ENCODE measurements at regions not wholly inside any gene's neighbourhood (a gene's known extent, or its start where the extent isn't known, plus 50 kb on each side); places are given as distances from the start of the nearest gene placed in this dataset.
A peak's percentile ranks its signal among the peaks of the same experiment; 100 is the strongest.

- no peaks in the 10 kb centered on the region for H3K4me1 ChIP-seq
- no peak for TF ChIP-seq POLR2A (IDR thresholded peaks at IDR 0.05)
- no peak for TF ChIP-seq CTCF (IDR thresholded peaks at IDR 0.05)
- TF ChIP-seq POLR2AphosphoS5 (IDR thresholded peaks at IDR 0.05): no peak
- no peaks in the 10 kb centered on the region for H3K9me3 ChIP-seq
- no peak for DNase-seq (ENCODE audit: low spot score in 2 of 2)
- intact Hi-C loops (cut with DNase I; ENCODE audit: low total_unique reads): loop anchor here (2.0 kb wide), 1 partner anchor 40 kb away; no protein-coding TSS in a partner anchor
- no peak overlapping the region for H3K27ac ChIP-seq
- H3K36me3 ChIP-seq: no peaks in the 10 kb centered on the region
- H3K27me3 ChIP-seq: no peaks in the 10 kb centered on the region
- no peak overlapping the region for H3K4me3 ChIP-seq
These were observed 186.1 kb upstream of the EEA1 start for GRCh38 chr12:93115198-93115601.

GRCh38 chr12:93115646-93116045 is 186.6 kb upstream of the EEA1 start:
- TF ChIP-seq POLR2AphosphoS5 (IDR thresholded peaks at IDR 0.05) (no peak), CTCF (IDR thresholded peaks at IDR 0.05) (no peak), POLR2A (IDR thresholded peaks at IDR 0.05) (no peak)
- no peaks in the 10 kb centered on the region for H3K9me3 ChIP-seq
- H3K27ac ChIP-seq: no peak overlapping the region
- intact Hi-C loops (cut with DNase I; ENCODE audit: low total_unique reads): loop anchor here (2.0 kb wide), 1 partner anchor 39 kb away; no protein-coding TSS in a partner anchor
- H3K27me3 ChIP-seq: no peaks in the 10 kb centered on the region
- no peak for DNase-seq (ENCODE audit: low spot score in 2 of 2)
- H3K4me3 ChIP-seq: no peak overlapping the region
- H3K4me1 ChIP-seq: no peaks in the 10 kb centered on the region
- no peaks in the 10 kb centered on the region for H3K36me3 ChIP-seq

GRCh38 chr12:93116632-93117031 is 187.5 kb upstream of the EEA1 start:
- Histone ChIP-seq H3K9me3 (no peaks in the 10 kb centered on the region), H3K27ac (no peak overlapping the region), H3K27me3 (no peaks in the 10 kb centered on the region), H3K4me3 (no peak overlapping the region), H3K36me3 (no peaks in the 10 kb centered on the region), H3K4me1 (no peaks in the 10 kb centered on the region)
- TF ChIP-seq POLR2AphosphoS5 (IDR thresholded peaks at IDR 0.05): no peak
- TF ChIP-seq POLR2A (IDR thresholded peaks at IDR 0.05): no peak
- TF ChIP-seq CTCF (IDR thresholded peaks at IDR 0.05): no peak
- intact Hi-C loops (cut with DNase I; ENCODE audit: low total_unique reads): no loop called here
- no peak for DNase-seq (ENCODE audit: low spot score in 2 of 2)

- Histone ChIP-seq H3K27me3 (no peaks in the 10 kb centered on the region), H3K4me3 (no peak overlapping the region), H3K4me1 (no peaks in the 10 kb centered on the region), H3K27ac (peak overlapping the region; percentile 60 to 66), H3K36me3 (no peaks in the 10 kb centered on the region), H3K9me3 (no peaks in the 10 kb centered on the region)
- no peak for DNase-seq (ENCODE audit: low spot score in 2 of 2)
- intact Hi-C loops (cut with DNase I; ENCODE audit: low total_unique reads): no loop called here
- no peak for TF ChIP-seq POLR2AphosphoS5 (IDR thresholded peaks at IDR 0.05)
- TF ChIP-seq POLR2A (IDR thresholded peaks at IDR 0.05): no peak
- no peak for TF ChIP-seq CTCF (IDR thresholded peaks at IDR 0.05)
These were observed 192.8 kb upstream of the EEA1 start for GRCh38 chr12:93121729-93122488.

- Histone ChIP-seq H3K4me1 (no peaks in the 10 kb centered on the region), H3K27ac (peak overlapping the region; percentile 60 to 66), H3K4me3 (no peak overlapping the region), H3K36me3 (no peaks in the 10 kb centered on the region), H3K27me3 (no peaks in the 10 kb centered on the region), H3K9me3 (no peaks in the 10 kb centered on the region)
- intact Hi-C loops (cut with DNase I; ENCODE audit: low total_unique reads): no loop called here
- TF ChIP-seq POLR2AphosphoS5 (IDR thresholded peaks at IDR 0.05): no peak
- TF ChIP-seq POLR2A (IDR thresholded peaks at IDR 0.05): no peak
- TF ChIP-seq CTCF (IDR thresholded peaks at IDR 0.05): no peak
- DNase-seq (ENCODE audit: low spot score in 2 of 2): peak in 1 of 2 donors; percentile 84
These were observed 193.5 kb upstream of the EEA1 start for GRCh38 chr12:93122569-93123091.

All from breast epithelium (tissue), 4 donors.